VCaP (cell line): ENCODE measurements at regions not wholly inside any gene's neighbourhood (a gene's known extent, or its start where the extent isn't known, plus 50 kb on each side); places are given as distances from the start of the nearest gene placed in this dataset.

Experiments
- H3K27ac ChIP-seq: fragments of 450-650 bp; 2 replicates; pipeline ENCODE4 v1.5.1; 2017
- CTCF ChIP-seq: fragments of 450-650 bp; conservative IDR thresholded peaks from 2 replicates; pipeline ENCODE4 v1.5.1; 2017; ENCODE audit warnings: mild to moderate bottlenecking, moderate library complexity

- no peak for TF ChIP-seq CTCF
- no peak overlapping the region for H3K27ac ChIP-seq
Observed at GRCh38 chr15:87357637-87358313, 898.8 kb downstream of the NTRK3 start.

GRCh38 chr15:87355946-87356345, 900.6 kb downstream of the NTRK3 start:
- TF ChIP-seq CTCF = no peak
- H3K27ac ChIP-seq = no peak overlapping the region

- no peak overlapping the region for H3K27ac ChIP-seq
- TF ChIP-seq CTCF = no peak
Observed at GRCh38 chr15:87354661-87355410, 901.7 kb downstream of the NTRK3 start.

- no peak overlapping the region for H3K27ac ChIP-seq
- TF ChIP-seq CTCF = no peak
Observed at GRCh38 chr15:87349181-87349580, 907.4 kb downstream of the NTRK3 start.

- H3K27ac ChIP-seq = no peak overlapping the region
- TF ChIP-seq CTCF = no peak
Observed at GRCh38 chr15:87348746-87349145, 907.8 kb downstream of the NTRK3 start.

GRCh38 chr15:87347806-87348515, 908.6 kb downstream of the NTRK3 start:
- no peak for TF ChIP-seq CTCF
- H3K27ac ChIP-seq = no peak overlapping the region

GRCh38 chr15:87345961-87346360, 910.6 kb downstream of the NTRK3 start:
- TF ChIP-seq CTCF = no peak
- H3K27ac ChIP-seq = no peak overlapping the region
